Vagina (tissue), 2 donors: ENCODE measurements at regions not wholly inside any gene's neighbourhood (a gene's known extent, or its start where the extent isn't known, plus 50 kb on each side); places are given as distances from the start of the nearest gene placed in this dataset.

ENCODE experiments used
- DNase-seq, 2 donors: peaks; one replicate each; pipeline ENCODE4 v3.0.0-alpha.2; 2017; ENCODE audit errors: extremely low spot score in 2 of 2
- H3K27ac ChIP-seq: fragments of 200-600 bp; sonication (generic); one replicate; pipeline ENCODE4 v1.5.1; 2019
- H3K27me3 ChIP-seq: fragments of 200-600 bp; sonication (generic); one replicate; pipeline ENCODE4 v1.5.1; 2019
- H3K36me3 ChIP-seq, 2 donors: fragments of 200-600 bp; sonication (generic); one replicate each; pipeline ENCODE4 v1.5.1; 2017 to 2019
- H3K4me1 ChIP-seq: fragments of 200-600 bp; sonication (generic); one replicate; pipeline ENCODE4 v1.5.1; 2019
- H3K4me3 ChIP-seq, 2 donors: fragments of 200-600 bp; sonication (generic); 1 replicate in 1 of 2; 2 replicates in 1 of 2; pipeline ENCODE4 v1.5.1; 2016 to 2019
- H3K9me3 ChIP-seq: fragments of 200-600 bp; sonication (generic); one replicate; pipeline ENCODE4 v1.5.1; 2019
- POLR2A ChIP-seq, 2 donors: fragments of 450-650 bp; IDR thresholded peaks; one replicate each; pipeline ENCODE4 v1.6.1; 2017; ENCODE audit warnings: antibody characterized with exemption in 2 of 2, mild to moderate bottlenecking in 2 of 2, moderate library complexity in 2 of 2
- POLR2AphosphoS5 ChIP-seq, 2 donors: sonication (generic); formaldehyde crosslinking; IDR thresholded peaks; one replicate each; pipeline ENCODE4 v1.9.0; 2017; ENCODE audit warnings: antibody characterized with exemption in 2 of 2, mild to moderate bottlenecking in 2 of 2, low read depth in 1 of 2; ENCODE audit not compliant: insufficient read depth in 1 of 2
- intact Hi-C: fragments of 100-400 bp; cut with DNase I; formaldehyde crosslinking; loops from one replicate; pipeline ENCODE4 v1.15.1; 2023
- TF ChIP-seq, protein P1 (sequence below), 3 experiments: fragments of 450-650 bp in 2 of 3; fragments of 200-600 bp in 1 of 3; sonication (generic) in 1 of 3; IDR thresholded peaks; one replicate each; pipeline ENCODE4 v1.5.1; 2017 to 2019; ENCODE audit warnings: antibody characterized with exemption in 3 of 3, mild to moderate bottlenecking in 2 of 3, moderate library complexity in 2 of 3

DNA sequence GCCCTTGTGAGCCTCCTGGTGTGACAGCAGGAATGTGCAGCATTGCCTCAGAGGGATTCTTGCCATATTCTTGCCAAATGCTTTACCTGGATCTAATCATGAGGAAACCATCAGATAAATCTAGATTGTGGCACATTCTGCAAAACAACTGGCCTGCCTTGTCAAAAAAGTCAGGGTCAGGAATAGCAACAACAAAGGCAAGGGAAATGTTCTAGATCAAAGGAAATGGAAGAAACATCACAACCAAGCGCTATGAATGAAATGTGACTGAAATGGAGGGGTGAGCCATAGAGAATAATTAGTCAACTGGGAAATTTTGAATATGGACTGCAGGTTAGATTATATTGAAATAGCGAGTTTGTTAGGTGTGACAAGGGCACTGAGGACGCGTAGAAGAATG, 262.6 kb upstream of the CDYL start:
- Histone ChIP-seq H3K4me3 (no peak overlapping the region), H3K36me3 (no peaks in the 10 kb centered on the region), H3K27ac (no peak overlapping the region), H3K9me3 (no peaks in the 10 kb centered on the region), H3K4me1 (no peaks in the 10 kb centered on the region), H3K27me3 (no peaks in the 10 kb centered on the region)
- DNase-seq: no peak
- TF ChIP-seq POLR2A (IDR thresholded peaks at IDR 0.05) (no peak), POLR2AphosphoS5 (IDR thresholded peaks at IDR 0.05; ENCODE audit: insufficient read depth in 1 of 2, low read depth in 1 of 2) (no peak)
- TF ChIP-seq, protein P1, sequence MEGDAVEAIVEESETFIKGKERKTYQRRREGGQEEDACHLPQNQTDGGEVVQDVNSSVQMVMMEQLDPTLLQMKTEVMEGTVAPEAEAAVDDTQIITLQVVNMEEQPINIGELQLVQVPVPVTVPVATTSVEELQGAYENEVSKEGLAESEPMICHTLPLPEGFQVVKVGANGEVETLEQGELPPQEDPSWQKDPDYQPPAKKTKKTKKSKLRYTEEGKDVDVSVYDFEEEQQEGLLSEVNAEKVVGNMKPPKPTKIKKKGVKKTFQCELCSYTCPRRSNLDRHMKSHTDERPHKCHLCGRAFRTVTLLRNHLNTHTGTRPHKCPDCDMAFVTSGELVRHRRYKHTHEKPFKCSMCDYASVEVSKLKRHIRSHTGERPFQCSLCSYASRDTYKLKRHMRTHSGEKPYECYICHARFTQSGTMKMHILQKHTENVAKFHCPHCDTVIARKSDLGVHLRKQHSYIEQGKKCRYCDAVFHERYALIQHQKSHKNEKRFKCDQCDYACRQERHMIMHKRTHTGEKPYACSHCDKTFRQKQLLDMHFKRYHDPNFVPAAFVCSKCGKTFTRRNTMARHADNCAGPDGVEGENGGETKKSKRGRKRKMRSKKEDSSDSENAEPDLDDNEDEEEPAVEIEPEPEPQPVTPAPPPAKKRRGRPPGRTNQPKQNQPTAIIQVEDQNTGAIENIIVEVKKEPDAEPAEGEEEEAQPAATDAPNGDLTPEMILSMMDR (IDR thresholded peaks at IDR 0.05): no peak
- intact Hi-C loops: no loop called here

DNA sequence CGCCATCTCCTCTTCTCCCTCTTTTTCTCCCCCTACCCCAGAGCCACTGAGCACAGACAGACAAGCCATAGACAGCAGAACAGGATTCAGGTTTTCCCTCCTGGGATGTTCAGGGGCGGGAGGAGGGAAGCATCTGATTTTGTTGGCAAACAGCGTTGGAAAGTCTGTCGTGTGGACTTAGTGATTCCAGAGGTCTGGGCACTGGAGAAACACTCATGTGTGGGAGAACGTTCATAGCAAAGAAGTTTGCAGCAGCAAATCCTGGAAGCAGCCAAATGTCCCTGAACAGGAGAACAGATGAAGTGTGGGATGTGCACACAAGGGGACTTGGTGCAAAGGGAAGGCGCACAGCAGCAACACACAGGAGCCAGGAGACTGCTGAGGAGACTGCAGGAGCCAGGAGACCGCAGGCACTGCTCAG, 264.1 kb upstream of the CDYL start:
- no peak for DNase-seq
- intact Hi-C loops: no loop called here

DNA sequence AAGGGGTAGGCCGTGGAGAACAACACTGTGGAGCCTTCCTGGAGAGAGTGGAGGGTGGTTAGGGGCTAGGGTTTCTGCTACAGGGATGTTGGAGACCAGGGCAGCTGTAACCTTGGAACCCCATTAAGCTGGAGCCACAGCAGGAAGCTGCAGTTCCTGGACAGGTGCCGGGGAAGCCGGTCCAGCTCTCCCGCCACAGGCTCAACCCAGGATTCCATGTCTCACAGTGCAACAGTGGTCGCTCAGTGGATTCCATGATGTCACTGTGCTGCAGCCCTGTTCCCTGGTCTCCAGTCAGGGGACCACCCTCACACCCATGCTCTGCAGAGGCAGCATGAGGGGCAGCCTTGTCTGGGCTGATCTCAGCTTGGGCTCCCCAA, 264.6 kb upstream of the CDYL start:
- Histone ChIP-seq H3K9me3 (no peaks in the 10 kb centered on the region), H3K27ac (no peak overlapping the region), H3K4me3 (no peak overlapping the region), H3K36me3 (no peaks in the 10 kb centered on the region), H3K27me3 (no peaks in the 10 kb centered on the region), H3K4me1 (no peaks in the 10 kb centered on the region)
- TF ChIP-seq POLR2A (IDR thresholded peaks at IDR 0.05) (no peak), POLR2AphosphoS5 (IDR thresholded peaks at IDR 0.05; ENCODE audit: insufficient read depth in 1 of 2, low read depth in 1 of 2) (no peak)
- DNase-seq: no peak
- intact Hi-C loops: no loop called here

More for the DNA sequence above, 264.1 kb upstream of the CDYL start:
- TF ChIP-seq POLR2AphosphoS5 (IDR thresholded peaks at IDR 0.05; ENCODE audit: insufficient read depth in 1 of 2, low read depth in 1 of 2): no peak
- TF ChIP-seq, protein P1 (IDR thresholded peaks at IDR 0.05): no peak
- no peak for TF ChIP-seq POLR2A (IDR thresholded peaks at IDR 0.05)
- Histone ChIP-seq H3K4me1 (no peaks in the 10 kb centered on the region), H3K4me3 (no peak overlapping the region), H3K36me3 (no peaks in the 10 kb centered on the region), H3K27me3 (no peaks in the 10 kb centered on the region), H3K9me3 (no peaks in the 10 kb centered on the region), H3K27ac (no peak overlapping the region)

DNA sequence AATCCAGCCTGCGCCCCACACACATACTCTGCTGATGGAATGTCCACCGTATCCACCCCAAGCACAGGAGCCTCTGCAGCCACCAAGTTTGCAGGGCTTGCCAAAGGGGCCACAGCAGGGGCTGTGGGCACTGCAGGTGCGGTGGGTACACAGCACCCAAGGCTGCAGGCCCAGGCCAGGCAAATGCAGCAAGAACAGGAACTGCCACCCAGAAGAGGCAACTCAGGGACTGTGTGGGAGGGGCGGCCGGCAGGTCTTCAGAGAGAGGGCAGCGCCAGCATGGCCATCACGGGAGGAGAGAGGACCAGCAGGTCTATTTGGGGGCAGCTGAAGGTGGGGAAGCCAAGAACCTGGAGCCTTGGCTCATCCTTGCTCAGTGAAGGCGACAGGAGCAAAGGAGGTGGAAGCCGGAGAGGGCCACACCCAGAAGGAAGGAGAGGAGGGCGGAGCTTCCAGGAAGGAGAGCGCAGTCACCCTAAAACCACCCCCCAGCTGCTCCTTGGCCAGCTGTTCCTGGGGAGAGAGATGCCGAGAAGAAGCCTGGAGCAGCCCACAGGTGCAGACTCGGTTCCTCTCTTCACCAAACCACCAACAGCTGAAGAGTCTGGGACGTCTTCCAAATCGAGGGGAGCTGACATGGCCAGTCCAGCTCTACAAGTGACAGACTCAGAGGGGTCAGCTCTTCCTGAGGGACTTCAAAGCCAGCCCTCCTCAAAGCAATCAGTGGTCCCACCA, 265.1 kb upstream of the CDYL start:
- TF ChIP-seq POLR2AphosphoS5 (IDR thresholded peaks at IDR 0.05; ENCODE audit: insufficient read depth in 1 of 2, low read depth in 1 of 2) (no peak), POLR2A (IDR thresholded peaks at IDR 0.05) (no peak)
- TF ChIP-seq, protein P1 (IDR thresholded peaks at IDR 0.05): no peak
- H3K27ac ChIP-seq: no peak overlapping the region
- H3K9me3 ChIP-seq: no peaks in the 10 kb centered on the region
- no peaks in the 10 kb centered on the region for H3K4me1 ChIP-seq
- DNase-seq: no peak
- intact Hi-C loops: no loop called here
- no peak overlapping the region for H3K4me3 ChIP-seq
- H3K36me3 ChIP-seq: no peaks in the 10 kb centered on the region
- no peaks in the 10 kb centered on the region for H3K27me3 ChIP-seq

DNA sequence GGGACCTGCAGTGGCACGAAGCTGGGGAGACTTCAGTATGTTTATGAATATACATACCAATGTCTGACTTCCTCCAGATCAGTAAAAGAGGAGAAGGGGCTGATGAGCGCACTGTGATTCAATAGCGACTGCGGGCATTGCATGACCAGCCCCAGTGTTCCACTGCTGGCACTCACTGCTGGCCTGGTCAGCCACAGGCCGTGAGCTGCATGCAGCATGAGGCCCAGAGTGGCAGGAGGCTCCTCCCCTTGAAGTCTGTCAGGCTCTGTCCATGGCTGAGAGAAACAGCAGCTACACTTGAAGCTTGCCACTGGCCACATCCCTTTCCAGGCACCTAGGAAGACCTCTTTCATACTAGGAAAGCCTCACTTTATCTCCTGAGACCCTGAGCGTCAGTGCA, 265.9 kb upstream of the CDYL start:
- H3K9me3 ChIP-seq: no peaks in the 10 kb centered on the region
- no peaks in the 10 kb centered on the region for H3K36me3 ChIP-seq
- intact Hi-C loops: no loop called here
- H3K27ac ChIP-seq: no peak overlapping the region
- TF ChIP-seq, protein P1 (IDR thresholded peaks at IDR 0.05): no peak
- TF ChIP-seq POLR2AphosphoS5 (IDR thresholded peaks at IDR 0.05; ENCODE audit: insufficient read depth in 1 of 2, low read depth in 1 of 2): no peak
- no peak for TF ChIP-seq POLR2A (IDR thresholded peaks at IDR 0.05)
- H3K4me3 ChIP-seq: no peak overlapping the region
- no peaks in the 10 kb centered on the region for H3K27me3 ChIP-seq
- no peak for DNase-seq
- no peaks in the 10 kb centered on the region for H3K4me1 ChIP-seq
